Erythroblast (primary cell): ENCODE measurements at regions not wholly inside any gene's neighbourhood (a gene's known extent, or its start where the extent isn't known, plus 50 kb on each side); places are given as distances from the start of the nearest gene placed in this dataset.

Source experiments
- GATA1 ChIP-seq: IDR thresholded peaks from 2 replicates; pipeline ENCODE4 v1.6.1; 2011; ENCODE audit warnings: low read depth, mild to moderate bottlenecking, control low read depth, low read length, moderate library complexity
- POLR2A ChIP-seq: IDR thresholded peaks from 2 replicates; pipeline ENCODE4 v1.6.1; 2011; ENCODE audit warnings: mild to moderate bottlenecking, low read length

- TF ChIP-seq POLR2A (no peak), GATA1 (no peak)
Observed at GRCh38 chr4:162841753-162842152, 324.9 kb downstream of the NAF1 start.
